Superior temporal gyrus (tissue), 1 donor: ENCODE measurements at regions not wholly inside any gene's neighbourhood (a gene's known extent, or its start where the extent isn't known, plus 50 kb on each side); places are given as distances from the start of the nearest gene placed in this dataset.

ENCODE experiments used
- DNase-seq: peaks from one replicate; pipeline ENCODE4 v3.0.0-alpha.2; 2016; ENCODE audit errors: extremely low spot score

- DNase-seq, result no peak
Measured at GRCh38 chr9:134585746-134586706, 55.6 kb upstream of the COL5A1 start.

DNA sequence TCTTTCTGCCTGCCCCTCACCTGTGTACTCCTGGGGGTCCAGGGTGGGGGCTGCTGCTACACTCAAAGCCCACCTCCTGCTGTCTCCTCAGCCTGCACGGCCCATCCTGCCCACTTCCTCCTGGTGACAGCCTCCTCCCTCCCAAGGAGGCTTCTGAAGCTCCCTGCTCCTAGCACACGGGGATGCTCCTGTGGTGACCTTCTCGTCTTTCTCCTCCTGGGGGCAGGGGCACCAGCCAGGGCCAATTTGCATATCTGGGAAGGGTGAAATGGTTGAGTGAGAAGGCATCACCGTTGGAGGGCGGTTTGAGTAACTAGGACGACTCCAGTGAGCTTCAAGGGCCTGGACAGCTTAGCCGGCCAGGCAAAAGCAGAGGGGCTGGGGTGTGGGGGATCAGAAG lies 51.9 kb upstream of the COL5A1 start:
- no peak for DNase-seq

DNA sequence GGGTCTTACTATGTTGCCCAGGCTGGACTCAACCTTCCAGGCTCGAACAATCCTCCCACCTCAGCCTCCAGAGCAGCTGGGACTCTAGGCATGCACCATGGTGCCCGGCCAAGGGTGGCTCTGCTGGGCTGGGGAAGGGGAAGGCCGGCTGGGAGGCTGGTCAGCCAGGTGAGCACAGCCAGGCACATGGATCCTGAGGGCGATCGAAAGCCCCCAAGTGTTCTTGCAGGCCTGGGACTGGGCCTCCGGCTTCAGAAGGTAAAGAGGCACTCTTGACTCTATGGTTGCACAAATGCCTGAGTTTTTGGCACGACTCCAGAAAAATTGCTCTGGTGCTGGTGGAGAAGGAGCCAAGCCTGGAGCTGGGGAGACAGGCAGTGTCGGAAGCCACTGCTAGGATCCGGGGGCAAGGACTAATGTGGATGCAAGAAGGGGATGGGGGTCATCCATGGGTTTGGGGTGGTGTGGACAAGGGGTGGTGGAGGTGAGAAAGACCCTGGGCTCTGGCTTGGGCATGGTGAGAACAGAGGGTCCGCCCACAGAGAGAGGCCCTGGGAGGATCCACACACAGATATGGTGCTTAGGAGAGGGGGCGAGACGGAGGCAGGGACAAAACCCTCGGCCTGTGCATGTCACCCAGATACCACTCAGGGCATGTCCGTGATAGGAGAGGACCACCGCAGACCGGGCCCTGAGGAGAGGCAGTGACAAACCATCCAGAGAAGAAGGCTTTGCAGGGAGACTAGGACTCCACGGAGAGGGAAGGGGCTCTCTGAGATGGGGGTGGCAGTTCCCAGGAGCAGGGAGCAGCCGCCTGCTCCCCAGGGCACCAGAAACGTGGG lies 51.1 kb upstream of the COL5A1 start:
- no peak for DNase-seq

GRCh38 chr9:134591082-134591571 lies 50.5 kb upstream of the COL5A1 start:
- DNase-seq, result no peak

DNA sequence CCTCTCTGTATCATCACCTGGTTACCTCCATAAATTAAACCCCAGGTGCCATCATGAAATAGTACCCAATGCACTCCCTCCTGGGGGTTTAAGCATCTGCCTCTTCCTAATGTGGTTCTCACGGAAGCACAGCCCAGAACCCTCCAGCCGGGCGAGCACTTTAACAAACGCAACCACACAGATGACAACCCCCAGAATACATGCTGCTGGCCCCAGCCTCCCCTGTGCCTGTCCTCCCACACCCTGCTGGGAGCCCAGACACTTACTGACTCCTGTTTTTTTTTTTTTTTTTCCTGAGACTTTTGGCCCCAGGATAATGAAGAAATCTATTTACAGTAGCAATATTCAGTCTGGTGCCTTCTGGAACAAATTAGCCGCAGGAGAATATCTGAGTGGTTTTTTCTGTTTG lies 50.0 kb upstream of the COL5A1 start:
- DNase-seq, result no peak
